Type B pancreatic cell (in vitro differentiated cells): ENCODE measurements at regions not wholly inside any gene's neighbourhood (a gene's known extent, or its start where the extent isn't known, plus 50 kb on each side); places are given as distances from the start of the nearest gene placed in this dataset.
"Not testable (repeated sequence)": the region's sequence is repeated elsewhere in the genome, so short reads cannot be mapped to it uniquely, and the experiment has no call there.

ENCODE experiments used
- DNase-seq: peaks from one replicate; pipeline ENCODE4 v3.0.0; 2021; ENCODE audit warnings: mixed read lengths; ENCODE audit not compliant: unreplicated experiment; ENCODE audit errors: extremely low spot score
- H3K27ac Mint-ChIP-seq: 2 replicates; pipeline ENCODE4 v1.8.0; 2021; ENCODE audit warnings: mild to moderate bottlenecking, mixed read lengths
- H3K27me3 Mint-ChIP-seq: 2 replicates; pipeline ENCODE4 v1.8.0; 2021; ENCODE audit warnings: mixed read lengths
- H3K36me3 Mint-ChIP-seq: 2 replicates; pipeline ENCODE4 v1.8.0; 2021; ENCODE audit warnings: mixed read lengths
- H3K4me1 Mint-ChIP-seq: one replicate; pipeline ENCODE4 v1.8.0; 2021; ENCODE audit warnings: mixed read lengths; ENCODE audit not compliant: unreplicated experiment
- H3K4me3 Mint-ChIP-seq: 2 replicates; pipeline ENCODE4 v1.8.0; 2021; ENCODE audit warnings: mild to moderate bottlenecking, mixed read lengths
- H3K9me3 Mint-ChIP-seq: 2 replicates; pipeline ENCODE4 v1.8.0; 2021; ENCODE audit warnings: mixed read lengths
- CTCF ChIP-seq: fragments of 200-600 bp; sonication (generic); conservative IDR thresholded peaks from 2 replicates; pipeline ENCODE4 v1.5.0; 2021; ENCODE audit warnings: antibody characterized with exemption, mild to moderate bottlenecking

DNA sequence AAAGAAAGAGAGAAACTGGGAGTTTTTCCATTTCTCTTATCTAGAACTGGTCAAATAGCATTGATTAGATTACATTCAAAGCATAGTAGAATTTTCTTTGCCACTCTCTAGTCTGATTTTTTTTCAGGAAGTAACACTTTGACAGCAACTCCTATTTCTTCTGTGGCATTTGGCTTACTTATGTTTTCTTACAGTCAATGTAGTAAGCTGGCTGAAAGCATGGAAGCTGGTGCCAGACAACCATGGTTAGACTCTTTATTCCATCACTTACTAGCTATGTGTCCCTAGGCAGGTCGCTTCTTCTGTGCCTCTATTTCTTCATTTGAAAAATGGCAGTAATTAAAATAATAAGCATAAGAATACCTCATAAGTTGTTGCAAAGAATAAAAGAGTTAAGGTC lies 54.2 kb upstream of the OPRM1 start:
- H3K36me3 Mint-ChIP-seq = no peaks in the 10 kb centered on the region
- no peak for TF ChIP-seq CTCF
- H3K9me3 Mint-ChIP-seq = peaks cover 1% of the 10 kb centered on the region
- DNase-seq = no peak
- H3K4me3 Mint-ChIP-seq = no peak overlapping the region
- no peaks in the 10 kb centered on the region for H3K4me1 Mint-ChIP-seq
- no peak overlapping the region for H3K27ac Mint-ChIP-seq
- H3K27me3 Mint-ChIP-seq = peaks cover 3% of the 10 kb centered on the region

- H3K4me1 Mint-ChIP-seq = peaks cover 7% of the 10 kb centered on the region
- H3K27ac Mint-ChIP-seq = no peak overlapping the region
- TF ChIP-seq CTCF = no peak
- DNase-seq = no peak
- no peak overlapping the region for H3K4me3 Mint-ChIP-seq
- no peaks in the 10 kb centered on the region for H3K27me3 Mint-ChIP-seq
- peaks cover 3% of the 10 kb centered on the region for H3K9me3 Mint-ChIP-seq
- no peaks in the 10 kb centered on the region for H3K36me3 Mint-ChIP-seq
Measured at GRCh38 chr6:153980171-153980570, 58.9 kb upstream of the OPRM1 start.

DNA sequence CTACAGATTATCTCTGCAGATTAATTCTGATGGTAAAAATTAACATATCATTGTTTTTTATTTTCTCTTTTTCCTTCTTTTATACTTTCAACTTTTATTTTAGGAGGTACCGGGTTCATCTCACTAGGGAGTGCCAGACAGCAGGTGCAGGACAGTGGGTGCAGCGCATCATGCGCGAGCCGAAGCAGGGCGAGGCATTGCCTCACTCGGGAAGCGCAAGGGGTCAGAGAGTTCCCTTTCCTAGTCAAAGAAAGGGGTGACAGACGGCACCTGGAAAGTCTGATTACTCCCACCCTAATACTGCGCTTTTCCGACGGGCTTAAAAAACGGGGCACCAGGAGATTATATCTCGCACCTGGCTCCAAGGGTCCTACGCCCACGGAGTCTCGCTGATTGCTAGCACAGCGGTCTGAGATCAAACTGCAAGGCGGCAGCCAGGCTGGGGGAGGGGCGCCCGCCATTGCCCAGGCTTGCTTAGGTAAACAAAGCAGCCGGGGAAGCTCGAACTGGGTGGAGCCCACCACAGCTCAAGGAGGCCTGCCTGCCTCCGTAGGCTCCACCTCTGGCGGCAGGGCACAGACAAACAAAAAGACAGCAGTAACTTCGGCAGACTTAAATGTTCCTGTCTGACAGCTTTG lies 60.0 kb upstream of the OPRM1 start:
- DNase-seq, H3K9me3 Mint-ChIP-seq, H3K27me3 Mint-ChIP-seq: not testable (repeated sequence)

GRCh38 chr6:153976921-153977693 lies 61.9 kb upstream of the OPRM1 start:
- no peak for TF ChIP-seq CTCF
- Mint-ChIP-seq H3K9me3 (peaks cover 3% of the 10 kb centered on the region), H3K27me3 (no peaks in the 10 kb centered on the region), H3K4me1 (peaks cover 7% of the 10 kb centered on the region), H3K4me3 (no peak overlapping the region), H3K27ac (peak overlapping the region; percentile 2), H3K36me3 (no peaks in the 10 kb centered on the region)
- DNase-seq = no peak

More for the DNA sequence above, 60.0 kb upstream of the OPRM1 start:
- not testable (repeated sequence) for H3K36me3 Mint-ChIP-seq, H3K27ac Mint-ChIP-seq, H3K4me3 Mint-ChIP-seq, H3K4me1 Mint-ChIP-seq

DNA sequence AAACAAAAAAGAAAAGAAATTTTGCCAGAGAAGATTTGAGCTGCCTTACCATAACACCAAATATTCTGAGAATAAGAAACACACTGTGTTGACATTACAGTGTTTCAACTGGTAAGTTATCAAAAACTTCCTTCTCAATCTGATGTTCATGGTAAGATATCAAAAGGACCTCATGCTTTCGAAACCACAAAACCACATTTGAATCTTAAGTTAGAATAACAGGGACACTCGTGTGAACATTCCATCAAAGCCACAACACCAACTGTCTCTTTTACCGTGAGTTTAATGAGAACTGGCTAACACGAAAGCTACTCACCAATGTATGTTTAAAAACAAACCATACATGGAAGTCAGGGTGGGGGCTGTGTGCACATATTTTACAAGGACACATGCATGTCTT lies 73.0 kb upstream of the OPRM1 start:
- Mint-ChIP-seq H3K36me3 (no peaks in the 10 kb centered on the region), H3K4me3 (no peak overlapping the region), H3K27me3 (no peaks in the 10 kb centered on the region), H3K9me3 (no peaks in the 10 kb centered on the region), H3K27ac (no peak overlapping the region), H3K4me1 (no peaks in the 10 kb centered on the region)
- no peak for TF ChIP-seq CTCF
- DNase-seq = no peak

DNA sequence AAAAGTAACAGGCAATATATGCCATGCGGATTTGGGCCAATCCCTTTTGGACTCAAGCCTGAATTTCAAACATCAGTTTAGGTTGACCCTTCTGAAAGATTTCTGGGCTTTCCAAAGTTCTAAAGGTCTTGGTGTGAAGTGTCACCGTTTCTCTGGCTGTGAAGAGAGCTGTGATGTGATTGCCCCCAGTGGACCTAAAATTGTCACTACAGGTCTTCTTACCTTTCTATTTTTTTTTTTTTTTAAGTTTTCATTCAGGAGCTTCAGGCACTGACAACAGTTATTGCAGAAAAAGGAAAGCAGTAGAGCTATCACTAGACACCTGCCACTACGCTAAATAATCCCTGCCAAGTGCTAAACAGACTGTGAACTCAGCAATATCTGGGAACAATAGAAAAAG lies 75.7 kb upstream of the OPRM1 start:
- no peak for DNase-seq
- H3K9me3 Mint-ChIP-seq = no peaks in the 10 kb centered on the region
- H3K27me3 Mint-ChIP-seq = no peaks in the 10 kb centered on the region
- no peak for TF ChIP-seq CTCF
- H3K27ac Mint-ChIP-seq = no peak overlapping the region
- H3K36me3 Mint-ChIP-seq = no peaks in the 10 kb centered on the region
- H3K4me3 Mint-ChIP-seq = no peak overlapping the region
- H3K4me1 Mint-ChIP-seq = peaks cover 6% of the 10 kb centered on the region
